HEK293T (cell line): ENCODE measurements at regions not wholly inside any gene's neighbourhood (a gene's known extent, or its start where the extent isn't known, plus 50 kb on each side); places are given as distances from the start of the nearest gene placed in this dataset.

Source experiments
- CTCF ChIA-PET: fragments of 350-600 bp; formaldehyde crosslinking; extraction: SDS; loops from one replicate; lab custom pipeline; 2021; ENCODE audit warnings: antibody characterized with exemption, inconsistent platforms; lab: Yijun Ruan, JAX
- POLR2A ChIA-PET: fragments of 350-600 bp; formaldehyde crosslinking; extraction: SDS; loops from one replicate; lab custom pipeline; 2020; ENCODE audit warnings: antibody characterized with exemption, inconsistent platforms; lab: Yijun Ruan, JAX
- DNase-seq: peaks from one replicate; pipeline ENCODE4 v3.0.0; 2012; ENCODE audit warnings: mixed read lengths; ENCODE audit errors: extremely low spot score
- ARNT ChIP-seq: fragments of 450-650 bp; IDR thresholded peaks from 2 replicates; pipeline ENCODE4 v1.6.1; 2017; ENCODE audit warnings: mild to moderate bottlenecking
- BHLHE40 ChIP-seq: fragments of 450-650 bp; IDR thresholded peaks from 2 replicates; pipeline ENCODE4 v1.6.1; 2016; ENCODE audit warnings: mild to moderate bottlenecking, moderate library complexity, borderline replicate concordance
- CTBP1 ChIP-seq: fragments of 450-650 bp; IDR thresholded peaks from 2 replicates; pipeline ENCODE4 v1.6.1; 2016; ENCODE audit warnings: borderline replicate concordance
- ELF4 ChIP-seq: fragments of 450-650 bp; IDR thresholded peaks from 2 replicates; pipeline ENCODE4 v1.6.1; 2017; ENCODE audit warnings: antibody characterized with exemption
- FOXA1 ChIP-seq: fragments of 450-650 bp; IDR thresholded peaks from 2 replicates; pipeline ENCODE4 v1.6.1; 2016; ENCODE audit warnings: mild to moderate bottlenecking
- FOXK2 ChIP-seq: fragments of 450-650 bp; IDR thresholded peaks from 2 replicates; pipeline ENCODE4 v1.6.1; 2016; ENCODE audit warnings: mild to moderate bottlenecking
- FOXM1 ChIP-seq: fragments of 450-650 bp; IDR thresholded peaks from 2 replicates; pipeline ENCODE4 v1.6.1; 2017; ENCODE audit warnings: mild to moderate bottlenecking, borderline replicate concordance
- HDGF ChIP-seq: fragments of 450-650 bp; IDR thresholded peaks from 2 replicates; pipeline ENCODE4 v1.6.1; 2017; ENCODE audit warnings: antibody characterized with exemption, borderline replicate concordance
- L3MBTL2 ChIP-seq: fragments of 450-650 bp; conservative IDR thresholded peaks from 2 replicates; pipeline ENCODE4 v1.6.1; 2016; ENCODE audit warnings: mild to moderate bottlenecking
- LEF1 ChIP-seq: fragments of 450-650 bp; IDR thresholded peaks from 2 replicates; pipeline ENCODE4 v1.6.1; 2017; ENCODE audit warnings: mild to moderate bottlenecking, borderline replicate concordance
- NFRKB ChIP-seq: fragments of 450-650 bp; IDR thresholded peaks from 2 replicates; pipeline ENCODE4 v1.6.1; 2016; ENCODE audit warnings: mild to moderate bottlenecking, moderate library complexity
- PKNOX1 ChIP-seq: fragments of 450-650 bp; IDR thresholded peaks from 2 replicates; pipeline ENCODE4 v1.6.1; 2016
- SP1 ChIP-seq: fragments of 450-650 bp; IDR thresholded peaks from 2 replicates; pipeline ENCODE4 v1.6.1; 2017
- SUZ12 ChIP-seq: fragments of 450-650 bp; IDR thresholded peaks from 2 replicates; pipeline ENCODE4 v1.6.1; 2016; ENCODE audit warnings: mild to moderate bottlenecking
- TARDBP ChIP-seq: fragments of 450-650 bp; IDR thresholded peaks from 2 replicates; pipeline ENCODE4 v1.6.1; 2016
- ZNF384 ChIP-seq: fragments of 450-650 bp; IDR thresholded peaks from 2 replicates; pipeline ENCODE4 v1.6.1; 2016

- ChIA-PET CTCF (no interaction called here), POLR2A (interaction anchor here (0.8 kb wide), 1 partner anchor 364 kb away, joined by 3 read pairs; the partner anchor contains the start of gene SESN3)
- TF ChIP-seq TARDBP (no peak), FOXM1 (no peak)
- DNase-seq, result no peak
These were observed 194.0 kb downstream of the FAM76B start for GRCh38 chr11:95595541-95595940.

- CTCF ChIA-PET, result no interaction called here
- DNase-seq, result no peak
- TF ChIP-seq HDGF (no peak), BHLHE40 (no peak), ELF4 (no peak), ZNF384 (no peak), FOXM1 (no peak), SUZ12 (no peak)
- POLR2A ChIA-PET, result no interaction called here
These were observed 196.5 kb downstream of the FAM76B start for GRCh38 chr11:95593111-95593510.

- POLR2A ChIA-PET, result interaction anchor here (0.9 kb wide), 1 partner anchor 10 kb away, joined by 3 read pairs; no protein-coding TSS in a partner anchor
- no peak for DNase-seq
- CTCF ChIA-PET, result no interaction called here
- TF ChIP-seq LEF1, result no peak
These were observed 197.1 kb downstream of the FAM76B start for GRCh38 chr11:95592471-95592870.

- ChIA-PET CTCF (no interaction called here), POLR2A (no interaction called here)
- no peak for TF ChIP-seq SUZ12
- no peak for TF ChIP-seq SP1
- TF ChIP-seq L3MBTL2, result no peak
- TF ChIP-seq PKNOX1, result no peak
- TF ChIP-seq TARDBP, result no peak
- TF ChIP-seq FOXM1, result no peak
- TF ChIP-seq LEF1, result no peak
- no peak for TF ChIP-seq FOXA1
- TF ChIP-seq CTBP1, result no peak
- no peak for TF ChIP-seq NFRKB
- no peak for TF ChIP-seq FOXK2
- DNase-seq, result no peak
These were observed 199.5 kb downstream of the FAM76B start for GRCh38 chr11:95589893-95590612.

- ChIA-PET POLR2A (no interaction called here), CTCF (no interaction called here)
- TF ChIP-seq FOXK2, result no peak
- no peak for TF ChIP-seq PKNOX1
- no peak for TF ChIP-seq ARNT
- TF ChIP-seq TARDBP, result no peak
- no peak for TF ChIP-seq FOXA1
- TF ChIP-seq ZNF384, result no peak
- TF ChIP-seq SP1, result no peak
- TF ChIP-seq LEF1, result no peak
- no peak for TF ChIP-seq HDGF
- no peak for DNase-seq
These were observed 200.8 kb downstream of the FAM76B start for GRCh38 chr11:95588821-95589220.

- CTCF ChIA-PET, result no interaction called here
- TF ChIP-seq FOXK2 (no peak), L3MBTL2 (no peak), ZNF384 (no peak), PKNOX1 (no peak), ARNT (no peak), FOXA1 (no peak), SUZ12 (no peak), SP1 (no peak), FOXM1 (no peak), TARDBP (no peak)
- POLR2A ChIA-PET, result no interaction called here
These were observed 202.9 kb downstream of the FAM76B start for GRCh38 chr11:95586661-95587060.

GRCh38 chr11:95586155-95586554 is 203.4 kb downstream of the FAM76B start:
- CTCF ChIA-PET, result interaction anchor here (0.6 kb wide), 1 partner anchor 167 kb away, joined by 4 read pairs; no protein-coding TSS in a partner anchor
- TF ChIP-seq SP1 (no peak), SUZ12 (no peak), LEF1 (no peak), TARDBP (no peak), ELF4 (no peak), ZNF384 (no peak), L3MBTL2 (no peak), FOXM1 (no peak), FOXA1 (no peak), ARNT (no peak), HDGF (no peak), NFRKB (no peak), BHLHE40 (no peak), CTBP1 (no peak)
- no peak for DNase-seq
- POLR2A ChIA-PET, result no interaction called here

More at GRCh38 chr11:95586661-95587060, 202.9 kb downstream of the FAM76B start:
- DNase-seq, result no peak
